IMR-90 (cell line): ENCODE measurements at regions not wholly inside any gene's neighbourhood (a gene's known extent, or its start where the extent isn't known, plus 50 kb on each side); places are given as distances from the start of the nearest gene placed in this dataset.

Experiments
- ATAC-seq: fragments of 200-7000 bp; cut with Tn5 transposase; 2 replicates; pipeline ENCODE4 v1.9.1; 2020; ENCODE audit warnings: low read depth, mild to moderate bottlenecking, moderate library complexity
- BruUV-seq: library from RNA; stranded (reverse); fragments of 400-500 nt; replicated peaks from 2 replicates; lab custom pipeline; 2021; lab: Mats Ljungman, UMichigan
- CTCF ChIA-PET: fragments of 300-600 bp; formaldehyde crosslinking; extraction: SDS; loops from one replicate; lab custom pipeline; 2021; ENCODE audit warnings: antibody characterized with exemption; lab: Yijun Ruan, JAX
- POLR2A ChIA-PET: fragments of 300-600 bp; sonication (Branson Sonifier 250); formaldehyde crosslinking; loops from one replicate; lab custom pipeline; 2022; ENCODE audit warnings: antibody characterized with exemption; ENCODE audit not compliant: unreplicated experiment; lab: Charles Lee
- DNase-seq: peaks from one replicate; pipeline ENCODE4 v3.0.0; 2013
- H2AFZ ChIP-seq: replicated peaks from 2 replicates; pipeline ENCODE3; 2013; ENCODE audit warnings: low read length, mild to moderate bottlenecking; ENCODE audit not compliant: poor library complexity
- H2AK5ac ChIP-seq: 2 replicates; pipeline ENCODE4 v1.6.1; 2013; ENCODE audit warnings: low read depth, low read length, inconsistent platforms
- H2AK9ac ChIP-seq: replicated peaks from 2 replicates; pipeline ENCODE3; 2013; ENCODE audit warnings: mild to moderate bottlenecking, low read depth, low read length, moderate library complexity; ENCODE audit not compliant: poor library complexity
- H2BK120ac ChIP-seq: 2 replicates; pipeline ENCODE4 v1.6.1; 2013; ENCODE audit warnings: low read depth, low read length, inconsistent platforms
- H2BK15ac ChIP-seq: 3 replicates; pipeline ENCODE4 v1.6.1; 2013; ENCODE audit warnings: low read depth, low read length, inconsistent platforms
- H2BK20ac ChIP-seq: 2 replicates; pipeline ENCODE4 v1.6.1; 2013; ENCODE audit warnings: low read depth, mild to moderate bottlenecking, inconsistent platforms, low read length, moderate library complexity
- H2BK5ac ChIP-seq: 2 replicates; pipeline ENCODE4 v1.6.1; 2013; ENCODE audit warnings: mild to moderate bottlenecking, low read depth, low read length, inconsistent platforms; ENCODE audit not compliant: poor library complexity, severe bottlenecking
- H3K14ac ChIP-seq: replicated peaks from 2 replicates; pipeline ENCODE4 v1.6.1; 2013; ENCODE audit warnings: low read depth, low read length, inconsistent platforms
- H3K18ac ChIP-seq: 2 replicates; pipeline ENCODE4 v1.6.1; 2013; ENCODE audit warnings: low read depth, low read length, control low read depth
- H3K23ac ChIP-seq: 2 replicates; pipeline ENCODE4 v1.6.1; 2013; ENCODE audit warnings: low read depth, low read length, inconsistent platforms
- H3K27ac ChIP-seq: 2 replicates; pipeline ENCODE4 v1.5.1; 2013; ENCODE audit warnings: mild to moderate bottlenecking, control low read depth, low read length; ENCODE audit not compliant: insufficient read depth
- H3K27me3 ChIP-seq: 2 replicates; pipeline ENCODE4 v1.6.1; 2013; ENCODE audit warnings: low read length; ENCODE audit not compliant: control insufficient read depth, insufficient read depth
- H3K36me3 ChIP-seq: 2 replicates; pipeline ENCODE4 v1.6.1; 2013; ENCODE audit warnings: low read length, mixed read lengths; ENCODE audit not compliant: control insufficient read depth, insufficient read depth
- H3K4ac ChIP-seq: 2 replicates; pipeline ENCODE4 v1.6.1; 2013; ENCODE audit warnings: low read depth, low read length, inconsistent platforms
- H3K4me1 ChIP-seq: 2 replicates; pipeline ENCODE4 v1.6.1; 2013; ENCODE audit warnings: low read length, mixed read lengths; ENCODE audit not compliant: control insufficient read depth, insufficient read depth
- H3K4me2 ChIP-seq: 2 replicates; pipeline ENCODE4 v1.6.1; 2013; ENCODE audit warnings: low read depth, mild to moderate bottlenecking, control low read depth, low read length, moderate library complexity
- H3K4me3 ChIP-seq: 2 replicates; pipeline ENCODE4 v1.5.1; 2013; ENCODE audit warnings: low read depth, mild to moderate bottlenecking, control low read depth, low read length, moderate library complexity; ENCODE audit not compliant: insufficient read depth
- H3K56ac ChIP-seq: 2 replicates; pipeline ENCODE4 v1.6.1; 2013; ENCODE audit warnings: low read length, inconsistent platforms; ENCODE audit not compliant: insufficient read depth; ENCODE audit errors: extremely low read depth
- H3K79me1 ChIP-seq, 2 experiments: 2 replicates each; pipeline ENCODE4 v1.6.1; 2013; ENCODE audit warnings: low read length in 2 of 2, inconsistent platforms in 1 of 2, low read depth in 1 of 2
- H3K9ac ChIP-seq: 2 replicates; pipeline ENCODE4 v1.6.1; 2013; ENCODE audit warnings: low read depth, low read length, control low read depth
- H3K9me1 ChIP-seq: 2 replicates; pipeline ENCODE4 v1.6.1; 2013; ENCODE audit warnings: low read length, inconsistent platforms; ENCODE audit not compliant: insufficient read depth
- H3K9me3 ChIP-seq: 2 replicates; pipeline ENCODE4 v1.6.1; 2013; ENCODE audit warnings: low read length; ENCODE audit not compliant: control insufficient read depth, insufficient read depth
- H4K20me1 ChIP-seq: 2 replicates; pipeline ENCODE4 v1.6.1; 2013; ENCODE audit warnings: low read length, inconsistent platforms; ENCODE audit not compliant: insufficient read depth
- H4K5ac ChIP-seq: 2 replicates; pipeline ENCODE4 v1.6.1; 2013; ENCODE audit warnings: mild to moderate bottlenecking, low read depth, low read length, control low read depth
- H4K8ac ChIP-seq, 2 experiments: 2 replicates each; pipeline ENCODE4 v1.6.1; 2013; ENCODE audit warnings: low read depth in 2 of 2, low read length in 2 of 2, control low read depth in 1 of 2, inconsistent platforms in 1 of 2
- H4K91ac ChIP-seq: 2 replicates; pipeline ENCODE4 v1.6.1; 2013; ENCODE audit warnings: low read depth, low read length, inconsistent platforms; ENCODE audit not compliant: insufficient read depth
- BHLHE40 ChIP-seq: fragments of 150-350 bp; IDR thresholded peaks from 2 replicates; pipeline ENCODE4 v1.6.1; 2016; ENCODE audit warnings: mild to moderate bottlenecking, low read depth, low read length
- CHD1 ChIP-seq: IDR thresholded peaks from 2 replicates; pipeline ENCODE4 v1.6.1; 2012; ENCODE audit warnings: low read depth, low read length, improper control_type of control experiment
- MAFK ChIP-seq: IDR thresholded peaks from 2 replicates; pipeline ENCODE4 v1.6.1; 2012; ENCODE audit warnings: low read depth, low read length, improper control_type of control experiment
- MXI1 ChIP-seq: IDR thresholded peaks from 2 replicates; pipeline ENCODE4 v1.6.1; 2012; ENCODE audit warnings: low read depth, mild to moderate bottlenecking, low read length, moderate library complexity, borderline replicate concordance
- NFE2L2 ChIP-seq: fragments of 150-350 bp; IDR thresholded peaks from 2 replicates; pipeline ENCODE4 v1.6.1; 2016; ENCODE audit warnings: low read depth, mild to moderate bottlenecking, low read length
- RCOR1 ChIP-seq: IDR thresholded peaks from 2 replicates; pipeline ENCODE4 v1.6.1; 2012; ENCODE audit warnings: mild to moderate bottlenecking, low read length, improper control_type of control experiment; ENCODE audit not compliant: insufficient replicate concordance
- SMC3 ChIP-seq: fragments of 150-350 bp; IDR thresholded peaks from 2 replicates; pipeline ENCODE4 v1.6.1; 2016; ENCODE audit warnings: low read depth, mild to moderate bottlenecking, antibody characterized with exemption, low read length, moderate library complexity
- WGBS, 2 experiments: methylation state at CpG; one replicate each; pipeline versions ENCODE4 v1.1.5 to v1.1.7; 2013; ENCODE audit warnings: missing lambda C conversion rate in 2 of 2; ENCODE audit not compliant: insufficient read length in 1 of 2; ENCODE audit errors: extremely low coverage in 2 of 2; 5-methylcytosine and 5-hydroxymethylcytosine counted together
- dilution Hi-C: fragments of 300-500 bp; cut with HindIII; formaldehyde crosslinking; loops from one replicate; pipeline ENCODE4 v1.14.3; 2018; ENCODE audit warnings: low sequenced_read_pairs; ENCODE audit not compliant: unreplicated experiment
- in situ Hi-C: fragments of 300-500 bp; cut with MboI; formaldehyde crosslinking; loops from 3 replicates; pipeline ENCODE4 v1.14.3; 2019; ENCODE audit warnings: low sequenced_read_pairs, inconsistent platforms, mixed read lengths
- intact Hi-C: fragments of 100-400 bp; cut with micrococcal nuclease; formaldehyde crosslinking; loops from 2 replicates; pipeline ENCODE4 v1.10.0; 2022

DNA sequence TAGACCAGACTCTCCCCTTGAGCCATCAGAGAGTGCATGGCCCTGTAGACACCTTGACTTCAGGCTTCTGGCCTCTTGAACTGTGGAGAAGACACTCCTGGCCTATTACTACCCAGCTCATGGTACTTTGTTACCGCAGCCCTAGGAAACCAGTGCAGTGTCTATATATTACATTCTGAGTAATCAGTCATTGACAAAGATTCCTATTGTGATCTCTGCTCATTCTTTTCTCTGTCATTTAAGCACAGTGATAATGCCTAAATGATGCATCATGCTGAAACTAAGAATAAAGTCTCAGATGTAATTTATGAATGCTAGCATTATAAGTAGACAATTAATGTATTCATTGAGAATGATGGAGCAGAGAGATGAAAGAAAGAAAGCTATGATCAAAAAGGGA lies 603.5 kb downstream of the SOCS6 start:
- Histone ChIP-seq H3K14ac (no peak overlapping the region), H4K5ac (no peak overlapping the region), H3K23ac (no peak overlapping the region), H4K20me1 (no peaks in the 10 kb centered on the region), H3K9me1 (no peaks in the 10 kb centered on the region), H2BK120ac (no peak overlapping the region), H3K36me3 (no peaks in the 10 kb centered on the region), H3K27me3 (no peaks in the 10 kb centered on the region), H3K79me1 (no peaks in the 10 kb centered on the region), H2AK5ac (no peak overlapping the region), H3K4ac (no peak overlapping the region), H3K9ac (no peak overlapping the region), H3K56ac (no peak overlapping the region), H2BK5ac (no peak overlapping the region), H2AK9ac (no peak overlapping the region), H3K9me3 (peaks cover 7% of the 10 kb centered on the region), H3K4me2 (no peak overlapping the region), H2AFZ (no peak overlapping the region), H3K4me1 (no peaks in the 10 kb centered on the region), H2BK15ac (no peak overlapping the region), H2BK20ac (no peak overlapping the region), H3K4me3 (no peak overlapping the region), H3K18ac (no peak overlapping the region), H4K91ac (no peak overlapping the region), H4K8ac (no peak overlapping the region), H3K27ac (no peak overlapping the region)
- CTCF ChIA-PET, result no interaction called here
- dilution Hi-C loops (no loop called here), intact Hi-C loops (no loop called here), in situ Hi-C loops (no loop called here)
- ATAC-seq, result no peak
- POLR2A ChIA-PET, result no interaction called here
- no peak for DNase-seq
- TF ChIP-seq SMC3 (no peak), MAFK (no peak), CHD1 (no peak), BHLHE40 (no peak), RCOR1 (no peak), MXI1 (no peak), NFE2L2 (no peak)
- BruUV-seq, result no TSS peak
- no CpG with 5 or more reads among the region's 1 CpG for WGBS, 2 experiments
